ENCODE measurements at regions not wholly inside any gene's neighbourhood (a gene's known extent, or its start where the extent isn't known, plus 50 kb on each side); places are given as distances from the start of the nearest gene placed in this dataset.

GRCh38 chr11:81496601-81497000, 1237.1 kb downstream of the FAM181B start:
- no peak for FAIRE-seq

DNA sequence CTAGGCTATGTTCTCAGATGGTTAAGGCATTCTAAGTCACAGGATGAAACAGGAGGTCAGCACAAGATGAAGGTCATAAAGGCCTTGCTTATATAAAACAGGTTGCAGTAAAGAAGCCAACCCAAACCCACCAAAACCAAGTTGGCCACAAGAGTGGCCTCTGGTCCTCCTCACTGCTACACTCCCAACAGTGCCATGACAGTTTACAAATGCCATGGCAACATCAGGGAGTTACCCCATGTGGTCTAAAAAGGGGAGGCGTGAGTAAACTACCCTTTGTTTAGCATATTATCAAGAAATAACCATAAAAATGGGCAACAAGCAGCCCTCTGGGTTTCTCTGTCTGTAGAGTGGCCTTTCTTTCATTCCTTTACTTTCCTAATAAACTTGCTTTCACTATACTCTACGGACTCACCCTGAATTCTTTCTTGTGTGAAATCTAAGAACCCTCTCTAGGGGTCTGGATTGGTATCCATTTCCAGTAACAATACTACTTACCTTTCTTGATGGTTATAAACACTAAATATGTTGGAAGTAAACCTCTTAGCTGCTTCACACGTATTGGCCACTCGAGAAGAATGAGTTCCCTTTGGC, 1237.9 kb downstream of the FAM181B start:
- FAIRE-seq = no peak

GRCh38 chr11:81494431-81494830, 1239.2 kb downstream of the FAM181B start:
- no peak for FAIRE-seq

GRCh38 chr11:81492923-81493445, 1240.7 kb downstream of the FAM181B start:
- no peak for FAIRE-seq

- no peak for FAIRE-seq
Measured at GRCh38 chr11:81487109-81487508, 1246.6 kb downstream of the FAM181B start.

GRCh38 chr11:81484196-81484595, 1249.5 kb downstream of the FAM181B start:
- FAIRE-seq = no peak

DNA sequence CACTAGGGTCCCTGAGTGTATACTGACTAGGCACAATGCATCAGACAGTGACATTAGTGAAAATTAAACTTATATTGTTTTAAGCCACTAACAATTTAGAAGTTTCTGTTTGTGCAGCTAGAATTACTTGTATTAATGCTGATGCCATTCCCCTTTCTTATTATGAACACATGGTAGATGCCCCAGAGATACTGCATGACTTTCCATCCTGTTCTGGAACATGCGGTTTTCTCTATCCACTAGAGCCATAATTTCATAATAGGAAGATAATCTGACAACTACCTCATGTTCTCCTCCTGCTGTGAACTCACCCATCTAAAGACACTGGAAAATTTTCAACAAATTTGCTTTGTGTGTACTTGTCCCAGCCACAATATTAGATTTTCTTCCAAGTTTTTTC, 1256.4 kb downstream of the FAM181B start:
- no peak for FAIRE-seq

DNA sequence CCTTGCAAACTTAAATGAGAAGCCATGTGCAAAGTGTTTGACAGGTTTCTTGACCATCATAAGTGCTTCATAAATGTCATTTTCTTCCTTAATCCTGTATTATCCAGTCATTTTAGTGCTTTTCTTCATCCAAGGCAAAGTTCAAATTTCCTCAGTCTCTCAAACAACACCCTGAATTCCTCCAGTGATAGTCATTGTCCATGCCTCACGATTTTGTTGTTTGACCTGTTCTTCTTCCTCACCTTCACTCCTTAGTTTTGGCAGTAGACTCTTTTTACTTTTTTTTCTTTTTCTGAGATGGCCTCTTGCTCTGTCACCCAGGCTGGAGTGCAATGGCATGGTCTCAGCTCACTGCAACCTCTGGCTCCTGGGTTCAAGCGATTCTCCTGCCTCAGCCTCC, 1257.3 kb downstream of the FAM181B start:
- no peak for FAIRE-seq

- no peak for FAIRE-seq
Measured at GRCh38 chr11:81472646-81473045, 1261.0 kb downstream of the FAM181B start.

DNA sequence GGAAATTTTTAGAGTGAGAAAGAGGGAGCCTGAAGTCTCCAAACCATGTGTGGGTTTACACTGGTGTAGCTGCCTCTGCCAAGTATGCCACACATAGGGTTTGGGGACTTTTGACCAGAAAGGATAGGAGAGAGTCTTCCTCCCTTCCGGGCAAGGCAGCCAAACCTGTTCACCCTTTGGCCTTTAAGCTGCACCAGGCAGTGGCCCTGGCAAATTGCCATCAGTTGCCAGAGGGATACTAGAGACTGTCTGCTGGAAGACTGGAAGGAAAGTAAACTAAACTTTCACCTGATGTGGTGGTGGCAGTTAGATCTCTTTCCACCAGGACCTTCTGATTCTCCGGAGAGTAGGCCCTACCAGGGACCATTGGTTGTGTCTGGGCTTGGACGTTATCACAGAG, 1263.2 kb downstream of the FAM181B start:
- FAIRE-seq = no peak

DNA sequence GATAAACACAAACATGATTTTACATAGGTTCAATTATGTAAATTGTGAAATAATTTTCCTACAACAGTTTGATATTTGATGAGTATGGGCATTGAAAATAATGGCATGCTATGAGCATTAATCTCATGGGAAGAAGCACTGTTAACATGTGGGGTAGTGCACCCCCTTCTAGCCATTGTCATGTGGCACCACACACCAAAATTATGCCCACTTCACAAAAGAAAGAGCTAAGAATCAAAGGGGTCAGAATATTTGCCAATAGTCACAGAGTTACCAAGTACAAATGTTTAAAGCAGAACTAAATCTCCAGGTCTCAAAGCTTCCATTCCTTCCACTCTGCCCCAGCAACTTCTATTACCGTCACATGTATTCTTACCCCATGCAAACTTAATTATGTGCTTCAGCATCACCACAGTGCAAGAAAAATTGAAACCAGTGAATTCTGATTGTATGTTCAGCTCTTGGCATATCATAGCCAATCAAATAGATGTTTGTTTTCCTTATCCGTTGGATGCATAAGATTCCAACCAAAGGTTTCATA, 1273.8 kb downstream of the FAM181B start:
- no peak for FAIRE-seq

GRCh38 chr11:81449588-81450156, 1284.0 kb downstream of the FAM181B start:
- FAIRE-seq = no peak

DNA sequence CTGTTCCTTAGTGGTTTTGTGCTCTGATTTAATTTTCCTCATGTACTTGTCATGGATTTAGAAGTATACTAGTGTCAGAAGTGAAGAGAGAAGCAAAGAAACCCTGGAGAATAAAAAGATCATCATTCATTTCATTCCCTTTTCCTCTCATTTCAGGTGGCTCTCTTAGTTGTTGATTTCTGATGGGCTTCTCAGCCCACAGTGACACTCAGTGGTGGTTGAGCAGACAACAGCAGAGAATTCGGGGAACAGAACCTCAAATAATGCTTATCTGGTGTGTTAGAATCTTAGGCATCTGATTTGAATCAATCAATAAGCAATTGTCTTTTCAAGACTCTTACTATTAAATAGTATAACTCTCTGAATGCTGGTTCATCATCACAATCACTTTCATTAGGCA, 1289.4 kb downstream of the FAM181B start:
- FAIRE-seq = no peak

- no peak for FAIRE-seq
Measured at GRCh38 chr11:81432333-81432732, 1301.3 kb downstream of the FAM181B start.

- no peak for FAIRE-seq
Measured at GRCh38 chr11:81424822-81425221, 1308.8 kb downstream of the FAM181B start.

- FAIRE-seq = no peak
Measured at GRCh38 chr11:81422402-81422801, 1311.3 kb downstream of the FAM181B start.

- no peak for FAIRE-seq
Measured at GRCh38 chr11:81421251-81421860, 1312.3 kb downstream of the FAM181B start.

GRCh38 chr11:81420668-81421250, 1312.9 kb downstream of the FAM181B start:
- FAIRE-seq = no peak

- FAIRE-seq = no peak
Measured at GRCh38 chr11:81397316-81397715, 1336.3 kb downstream of the FAM181B start.

GRCh38 chr11:81394311-81394710, 1339.4 kb downstream of the FAM181B start:
- no peak for FAIRE-seq

DNA sequence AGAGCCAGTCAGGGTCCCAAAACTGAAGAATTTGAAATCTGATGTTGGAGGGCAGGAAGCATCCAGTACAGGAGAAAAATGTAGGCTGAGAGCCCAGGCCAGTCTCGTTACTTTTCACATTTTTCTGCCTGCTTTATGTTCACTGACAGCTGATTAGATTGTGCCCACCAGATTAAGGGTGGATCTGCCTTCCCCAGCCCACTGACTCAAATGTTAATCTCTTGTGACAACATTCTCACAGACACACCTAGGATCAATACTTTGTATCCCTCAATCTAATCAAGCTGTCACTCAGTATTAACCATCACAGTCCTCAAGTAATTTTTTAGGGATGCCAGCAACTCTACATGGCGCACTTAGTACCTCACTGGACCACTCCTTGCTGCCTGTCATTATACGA, 1345.3 kb downstream of the FAM181B start:
- FAIRE-seq = no peak

DNA sequence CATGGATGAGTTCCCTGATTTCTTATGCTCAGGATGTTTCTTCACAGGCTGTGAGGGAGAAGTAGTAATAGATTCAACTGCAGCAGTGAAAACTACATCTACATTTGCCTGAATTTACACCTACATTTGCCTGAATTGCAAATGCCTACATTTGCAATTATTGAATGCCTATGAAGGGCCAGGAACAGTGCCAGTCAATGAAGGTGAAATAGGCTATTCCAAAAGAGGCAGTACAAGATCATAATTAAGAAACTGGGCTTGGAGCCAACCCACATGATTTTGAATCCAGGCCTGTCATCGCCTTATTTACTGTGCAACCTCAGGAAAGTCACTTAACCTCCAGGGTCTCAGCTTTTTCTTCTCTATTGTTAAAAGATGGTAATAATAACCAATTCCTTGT, 1353.3 kb downstream of the FAM181B start:
- no peak for FAIRE-seq

- FAIRE-seq = no peak
Measured at GRCh38 chr11:81377418-81377817, 1356.2 kb downstream of the FAM181B start.

GRCh38 chr11:81373986-81374385, 1359.7 kb downstream of the FAM181B start:
- no peak for FAIRE-seq

All from TTC549 (cell line).